SK-N-SH (cell line): ENCODE measurements at regions not wholly inside any gene's neighbourhood (a gene's known extent, or its start where the extent isn't known, plus 50 kb on each side); places are given as distances from the start of the nearest gene placed in this dataset.

Source experiments
- CTCF ChIA-PET: fragments of 300-600, 350-600 bp; formaldehyde crosslinking; extraction: SDS; loops from one replicate; lab custom pipeline; 2021; lab: Yijun Ruan, JAX
- POLR2A ChIA-PET: fragments of 350-600 bp; sonication (Branson Sonifier 250); formaldehyde crosslinking; extraction: SDS; loops from one replicate; lab custom pipeline; 2020; ENCODE audit warnings: antibody characterized with exemption, inconsistent platforms; lab: Yijun Ruan, JAX
- DNase-seq: peaks from one replicate; pipeline ENCODE4 v3.0.0; 2012
- H2AFZ ChIP-seq: fragments of 200-600 bp; sonication (generic); 2 replicates; pipeline ENCODE4 v1.8.1; 2016; ENCODE audit warnings: antibody characterized with exemption, mild to moderate bottlenecking, low read depth
- H3F3A ChIP-seq: fragments of 200-600 bp; sonication (generic); replicated peaks from 2 replicates; pipeline ENCODE3; 2016; ENCODE audit warnings: antibody characterized with exemption, mild to moderate bottlenecking; ENCODE audit not compliant: insufficient read depth
- H3K27ac ChIP-seq, 2 experiments: fragments of 200-500 bp in 1 of 2; fragments of 200-600 bp in 1 of 2; sonication (Bioruptor generic) in 1 of 2; sonication (generic), shearing (Covaris generic) in 1 of 2; 2 replicates each; pipeline versions ENCODE4 v1.5.1 to v1.6.1; 2014 to 2016; ENCODE audit warnings: low read depth in 2 of 2, inconsistent platforms in 1 of 2, low read length in 1 of 2, mild to moderate bottlenecking in 1 of 2, mixed read lengths in 1 of 2
- H3K27me3 ChIP-seq: fragments of 200-600 bp; sonication (generic), shearing (Covaris generic); 2 replicates; pipeline ENCODE4 v1.6.1; 2016; ENCODE audit warnings: mixed run types; ENCODE audit not compliant: insufficient read depth
- H3K36me3 ChIP-seq, 2 experiments: fragments of 200-500 bp in 1 of 2; fragments of 200-600 bp in 1 of 2; sonication (Bioruptor generic) in 1 of 2; sonication (generic) in 1 of 2; replicated peaks in 1 of 2; 2 replicates each; pipeline versions ENCODE3 to v1.5.1; 2014 to 2016; ENCODE audit warnings: low read length in 1 of 2, mild to moderate bottlenecking in 1 of 2; ENCODE audit not compliant: insufficient read depth in 2 of 2, control insufficient read depth in 1 of 2
- H3K4me1 ChIP-seq, 2 experiments: fragments of 200-500 bp in 1 of 2; fragments of 200-600 bp in 1 of 2; sonication (Bioruptor generic) in 1 of 2; sonication (generic), shearing (Covaris generic) in 1 of 2; 2 replicates each; pipeline versions ENCODE4 v1.5.1 to v1.6.1; 2014 to 2016; ENCODE audit warnings: low read depth in 1 of 2, low read length in 1 of 2, mixed run types in 1 of 2; ENCODE audit not compliant: insufficient read depth in 2 of 2, control insufficient read depth in 1 of 2
- H3K4me2 ChIP-seq: fragments of 200-600 bp; sonication (generic), shearing (Covaris generic); 2 replicates; pipeline ENCODE4 v1.6.1; 2017; ENCODE audit warnings: mixed run types
- H3K4me3 ChIP-seq, 2 experiments: fragments of 200-500 bp in 1 of 2; fragments of 200-600 bp in 1 of 2; sonication (Bioruptor generic) in 1 of 2; sonication (generic), shearing (Covaris generic) in 1 of 2; 2 replicates each; pipeline versions ENCODE4 v1.5.1 to v1.8.1; 2014 to 2016; ENCODE audit warnings: low read depth in 2 of 2, inconsistent platforms in 1 of 2, low read length in 1 of 2, mild to moderate bottlenecking in 1 of 2, mixed read lengths in 1 of 2, moderate library complexity in 1 of 2
- H3K79me2 ChIP-seq: fragments of 200-600 bp; sonication (generic); 2 replicates; pipeline ENCODE4 v1.8.1; 2017; ENCODE audit warnings: mild to moderate bottlenecking; ENCODE audit not compliant: insufficient read depth
- H3K9ac ChIP-seq: fragments of 200-600 bp; sonication (generic); 2 replicates; pipeline ENCODE4 v1.6.1; 2017; ENCODE audit warnings: mixed run types
- H3K9me2 ChIP-seq: fragments of 200-600 bp; sonication (generic); 2 replicates; pipeline ENCODE4 v1.6.1; 2017; ENCODE audit warnings: mixed run types
- H3K9me3 ChIP-seq: fragments of 200-600 bp; sonication (generic); 2 replicates; pipeline ENCODE4 v1.6.1; 2017; ENCODE audit warnings: mixed run types, mild to moderate bottlenecking, moderate library complexity
- H4K20me1 ChIP-seq: fragments of 200-600 bp; sonication (generic); 2 replicates; pipeline ENCODE4 v1.6.1; 2017; ENCODE audit warnings: mild to moderate bottlenecking, mixed run types; ENCODE audit not compliant: insufficient read depth
- CHD2 ChIP-seq: fragments of 150-350 bp; IDR thresholded peaks from 2 replicates; pipeline ENCODE4 v1.6.1; 2018; ENCODE audit warnings: low read length; ENCODE audit not compliant: partially characterized antibody
- ELF1 ChIP-seq: IDR thresholded peaks from 2 replicates; pipeline ENCODE4 v1.4.0; 2012
- EP300 ChIP-seq, 2 experiments: IDR thresholded peaks; 2 replicates each; pipeline versions ENCODE4 v1.4.0 to v1.6.1; 2012; ENCODE audit warnings: borderline replicate concordance in 1 of 2, low read depth in 1 of 2, low read length in 1 of 2
- FOXJ3 ChIP-seq: sonication (generic); formaldehyde crosslinking; IDR thresholded peaks from 2 replicates; pipeline ENCODE4 v1.5.1; 2020; ENCODE audit warnings: mild to moderate bottlenecking, missing genetic modification reagents
- FOXM1 ChIP-seq: IDR thresholded peaks from 2 replicates; pipeline ENCODE4 v1.4.0; 2012; ENCODE audit warnings: low read depth, mild to moderate bottlenecking
- GABPA ChIP-seq: IDR thresholded peaks from 2 replicates; pipeline ENCODE4 v1.4.0; 2012; ENCODE audit warnings: low read depth, mild to moderate bottlenecking
- GATA2 ChIP-seq: sonication (generic); formaldehyde crosslinking; IDR thresholded peaks from 2 replicates; pipeline ENCODE4 v1.5.0; 2020; ENCODE audit warnings: mild to moderate bottlenecking, missing genetic modification reagents
- JUND ChIP-seq: IDR thresholded peaks from 2 replicates; pipeline ENCODE4 v1.4.0; 2012
- MXI1 ChIP-seq: IDR thresholded peaks from 2 replicates; pipeline ENCODE4 v1.6.1; 2012; ENCODE audit warnings: mild to moderate bottlenecking, low read depth, low read length, improper control_type of control experiment
- POLR2AphosphoS5 ChIP-seq: IDR thresholded peaks from 2 replicates; pipeline ENCODE4 v1.6.1; 2012; ENCODE audit warnings: low read depth, low read length
- RAD21 ChIP-seq: IDR thresholded peaks from 2 replicates; pipeline ENCODE4 v1.6.1; 2012; ENCODE audit warnings: mild to moderate bottlenecking, low read length
- RCOR1 ChIP-seq: fragments of 150-350 bp; IDR thresholded peaks from 2 replicates; pipeline ENCODE4 v1.6.1; 2017; ENCODE audit warnings: antibody characterized with exemption, low read length
- RFX5 ChIP-seq: IDR thresholded peaks from 2 replicates; pipeline ENCODE4 v1.6.1; 2012; ENCODE audit warnings: mild to moderate bottlenecking, improper control_type of control experiment, low read length
- TCF12 ChIP-seq: IDR thresholded peaks from 2 replicates; pipeline ENCODE4 v1.4.0; 2012
- USF2 ChIP-seq: fragments of 150-350 bp; IDR thresholded peaks from 2 replicates; pipeline ENCODE4 v1.6.1; 2017; ENCODE audit warnings: antibody characterized with exemption, low read length, low read depth, borderline replicate concordance
- YY1 ChIP-seq: IDR thresholded peaks from 2 replicates; pipeline ENCODE4 v1.4.0; 2012; ENCODE audit warnings: low read depth, mild to moderate bottlenecking
- WGBS: methylation state at CpG from one replicate; pipeline ENCODE4 v1.1.6; 2017; ENCODE audit warnings: low lambda C conversion rate; 5-methylcytosine and 5-hydroxymethylcytosine counted together
- TF ChIP-seq, protein P1 (sequence below): IDR thresholded peaks from 2 replicates; pipeline ENCODE4 v1.4.0; 2012; ENCODE audit warnings: low read depth, borderline replicate concordance
- TF ChIP-seq, protein P2 (sequence below): fragments of 150-350 bp; IDR thresholded peaks from 2 replicates; pipeline ENCODE4 v1.6.1; 2016; ENCODE audit warnings: mild to moderate bottlenecking, low read depth, low read length
- TF ChIP-seq, protein P3 (sequence below): IDR thresholded peaks from 2 replicates; pipeline ENCODE4; 2012

DNA sequence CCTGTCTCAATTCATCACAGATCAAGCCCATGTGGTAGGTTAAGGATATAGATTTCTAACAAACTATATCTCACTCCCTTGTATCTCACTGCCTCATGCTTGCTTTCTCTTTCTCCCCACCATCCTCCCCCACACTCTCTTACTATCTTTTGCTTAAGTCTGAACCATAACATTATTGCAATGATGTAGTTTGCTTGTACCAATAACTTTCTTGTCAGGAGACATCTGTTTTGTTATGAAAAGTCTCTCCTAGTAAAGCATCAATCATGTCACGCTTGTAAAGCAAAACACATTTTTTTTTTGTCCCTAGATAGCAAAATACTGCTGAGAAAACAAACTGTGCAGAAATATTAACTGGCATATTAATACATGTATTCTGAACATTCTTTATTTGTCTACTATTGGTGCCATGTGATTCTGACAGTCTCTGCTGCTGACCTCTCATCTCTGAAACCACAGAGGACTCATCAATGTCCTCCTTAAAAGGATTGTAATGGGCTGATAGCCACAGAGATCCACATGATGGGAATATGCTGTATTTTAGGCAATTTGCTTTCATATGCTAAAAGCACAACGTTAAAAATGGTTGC lies 217.5 kb downstream of the VEGFC start:
- Histone ChIP-seq H3K9me3 (no peaks in the 10 kb centered on the region), H3K27ac (no peak overlapping the region), H3F3A (no peaks in the 10 kb centered on the region), H4K20me1 (no peaks in the 10 kb centered on the region), H3K9me2 (no peaks in the 10 kb centered on the region), H3K36me3 (no peaks in the 10 kb centered on the region), H3K4me1 (no peaks in the 10 kb centered on the region), H3K9ac (no peak overlapping the region), H3K79me2 (no peaks in the 10 kb centered on the region), H2AFZ (no peak overlapping the region), H3K27me3 (peaks cover 28% of the 10 kb centered on the region; the same call in 1 of the 2 replicates), H3K4me2 (no peak overlapping the region), H3K4me3 (no peak overlapping the region)
- POLR2A ChIA-PET = no interaction called here
- TF ChIP-seq FOXJ3 (no peak), YY1 (no peak), GATA2 (CRISPR knock-in tag) (no peak), ELF1 (no peak), POLR2AphosphoS5 (no peak), CHD2 (no peak), RFX5 (no peak), TCF12 (no peak), RAD21 (no peak), RCOR1 (no peak), USF2 (no peak), FOXM1 (no peak), MXI1 (no peak)
- TF ChIP-seq, protein P1, sequence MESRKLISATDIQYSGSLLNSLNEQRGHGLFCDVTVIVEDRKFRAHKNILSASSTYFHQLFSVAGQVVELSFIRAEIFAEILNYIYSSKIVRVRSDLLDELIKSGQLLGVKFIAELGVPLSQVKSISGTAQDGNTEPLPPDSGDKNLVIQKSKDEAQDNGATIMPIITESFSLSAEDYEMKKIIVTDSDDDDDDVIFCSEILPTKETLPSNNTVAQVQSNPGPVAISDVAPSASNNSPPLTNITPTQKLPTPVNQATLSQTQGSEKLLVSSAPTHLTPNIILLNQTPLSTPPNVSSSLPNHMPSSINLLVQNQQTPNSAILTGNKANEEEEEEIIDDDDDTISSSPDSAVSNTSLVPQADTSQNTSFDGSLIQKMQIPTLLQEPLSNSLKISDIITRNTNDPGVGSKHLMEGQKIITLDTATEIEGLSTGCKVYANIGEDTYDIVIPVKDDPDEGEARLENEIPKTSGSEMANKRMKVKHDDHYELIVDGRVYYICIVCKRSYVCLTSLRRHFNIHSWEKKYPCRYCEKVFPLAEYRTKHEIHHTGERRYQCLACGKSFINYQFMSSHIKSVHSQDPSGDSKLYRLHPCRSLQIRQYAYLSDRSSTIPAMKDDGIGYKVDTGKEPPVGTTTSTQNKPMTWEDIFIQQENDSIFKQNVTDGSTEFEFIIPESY = no peak
- TF ChIP-seq, protein P2, sequence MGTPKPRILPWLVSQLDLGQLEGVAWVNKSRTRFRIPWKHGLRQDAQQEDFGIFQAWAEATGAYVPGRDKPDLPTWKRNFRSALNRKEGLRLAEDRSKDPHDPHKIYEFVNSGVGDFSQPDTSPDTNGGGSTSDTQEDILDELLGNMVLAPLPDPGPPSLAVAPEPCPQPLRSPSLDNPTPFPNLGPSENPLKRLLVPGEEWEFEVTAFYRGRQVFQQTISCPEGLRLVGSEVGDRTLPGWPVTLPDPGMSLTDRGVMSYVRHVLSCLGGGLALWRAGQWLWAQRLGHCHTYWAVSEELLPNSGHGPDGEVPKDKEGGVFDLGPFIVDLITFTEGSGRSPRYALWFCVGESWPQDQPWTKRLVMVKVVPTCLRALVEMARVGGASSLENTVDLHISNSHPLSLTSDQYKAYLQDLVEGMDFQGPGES = no peak
- CTCF ChIA-PET = no interaction called here
- no peak for DNase-seq
- 3% methylated on average over 2 of the region's 2 CpGs for WGBS

DNA sequence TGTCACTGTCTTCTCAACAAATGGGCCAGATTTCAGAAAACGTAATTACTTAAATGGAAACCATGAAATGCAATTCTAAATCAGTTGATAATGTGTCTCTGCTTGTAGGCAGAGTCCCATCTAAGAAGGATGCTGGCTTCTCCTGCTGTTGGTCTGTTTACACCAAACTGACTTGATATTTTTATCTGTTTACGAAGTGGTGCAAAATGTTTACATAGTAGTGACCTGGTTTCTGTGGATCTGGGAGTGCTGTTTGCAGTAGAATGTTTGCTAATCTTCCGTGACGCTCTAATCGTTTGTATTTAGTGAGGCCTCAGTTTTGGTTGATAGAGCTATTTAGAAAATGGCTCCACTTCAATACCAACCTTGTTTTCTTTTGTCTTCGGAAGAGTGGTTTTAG lies 213.5 kb downstream of the VEGFC start:
- CTCF ChIA-PET = interaction anchor here (0.6 kb wide), 1 partner anchor 16 kb away, joined by 3 read pairs; no protein-coding TSS in a partner anchor
- peaks cover 24% of the 10 kb centered on the region; the same call in 1 of the 2 replicates for H3K27me3 ChIP-seq
- H3K27ac ChIP-seq = no peak overlapping the region
- 8% methylated on average over 6 of the region's 6 CpGs for WGBS
- H3K79me2 ChIP-seq = no peaks in the 10 kb centered on the region
- TF ChIP-seq GATA2 (CRISPR knock-in tag) (no peak), EP300 (IDR thresholded peaks at IDR 0.05; ENCODE audit: borderline replicate concordance in 1 of 2, low read depth in 1 of 2, low read length in 1 of 2) (no peak), USF2 (no peak), JUND (no peak), GABPA (no peak), RFX5 (no peak)
- TF ChIP-seq, protein P3, sequence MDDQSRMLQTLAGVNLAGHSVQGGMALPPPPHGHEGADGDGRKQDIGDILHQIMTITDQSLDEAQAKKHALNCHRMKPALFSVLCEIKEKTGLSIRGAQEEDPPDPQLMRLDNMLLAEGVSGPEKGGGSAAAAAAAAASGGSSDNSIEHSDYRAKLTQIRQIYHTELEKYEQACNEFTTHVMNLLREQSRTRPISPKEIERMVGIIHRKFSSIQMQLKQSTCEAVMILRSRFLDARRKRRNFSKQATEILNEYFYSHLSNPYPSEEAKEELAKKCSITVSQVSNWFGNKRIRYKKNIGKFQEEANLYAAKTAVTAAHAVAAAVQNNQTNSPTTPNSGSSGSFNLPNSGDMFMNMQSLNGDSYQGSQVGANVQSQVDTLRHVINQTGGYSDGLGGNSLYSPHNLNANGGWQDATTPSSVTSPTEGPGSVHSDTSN = no peak
- TF ChIP-seq, protein P1 = no peak
- TF ChIP-seq, all 33 proteins: peak for 0
- Histone ChIP-seq H4K20me1 (no peaks in the 10 kb centered on the region), H3K36me3 (no peaks in the 10 kb centered on the region), H3K9me2 (no peaks in the 10 kb centered on the region), H3F3A (no peaks in the 10 kb centered on the region), H3K4me2 (no peak overlapping the region), H3K4me1 (no peaks in the 10 kb centered on the region), H3K9me3 (no peaks in the 10 kb centered on the region), H3K9ac (no peak overlapping the region), H3K4me3 (no peak overlapping the region), H2AFZ (no peak overlapping the region)
- no peak for DNase-seq
- POLR2A ChIA-PET = no interaction called here
